Heart left ventricle (tissue), 16 donors: ENCODE measurements at regions not wholly inside any gene's neighbourhood (a gene's known extent, or its start where the extent isn't known, plus 50 kb on each side); places are given as distances from the start of the nearest gene placed in this dataset.

Experiments
- ATAC-seq, 4 donors: fragments of 200-7000 bp; cut with Tn5 transposase; one replicate each; pipeline ENCODE4 v1.9.1; 2020 to 2022; ENCODE audit warnings: moderate library complexity in 4 of 4, mild to moderate bottlenecking in 3 of 4, moderate number of reproducible peaks in 1 of 4
- DNase-seq, 5 donors: peaks; one replicate each; pipeline ENCODE4 v3.0.0-alpha.2; 2020
- H3K27ac ChIP-seq, 12 donors: fragments of 200-600 bp; sonication (generic) in 4 of 12; one replicate each; pipeline versions ENCODE4 v1.5.0 to v1.8.0; 2016 to 2022; ENCODE audit warnings: mild to moderate bottlenecking in 2 of 12
- H3K27me3 ChIP-seq, 9 donors: fragments of 200-600 bp; sonication (generic) in 2 of 9; one replicate each; pipeline versions ENCODE4 v1.5.1 to v1.8.0; 2016 to 2022; ENCODE audit warnings: mild to moderate bottlenecking in 3 of 9
- H3K36me3 ChIP-seq, 9 donors: fragments of 200-600 bp; sonication (generic) in 2 of 9; one replicate each; pipeline versions ENCODE4 v1.5.0 to v1.8.0; 2018 to 2022; ENCODE audit warnings: mild to moderate bottlenecking in 2 of 9
- H3K4me1 ChIP-seq, 12 donors: fragments of 200-600 bp; sonication (generic) in 4 of 12; one replicate each; pipeline versions ENCODE4 v1.5.0 to v1.8.0; 2016 to 2022; ENCODE audit warnings: mild to moderate bottlenecking in 3 of 12
- H3K4me3 ChIP-seq, 12 donors: fragments of 200-600 bp; sonication (generic) in 4 of 12; one replicate each; pipeline versions ENCODE4 v1.5.0 to v1.8.0; 2017 to 2022; ENCODE audit warnings: mild to moderate bottlenecking in 9 of 12, moderate library complexity in 4 of 12
- H3K9me3 ChIP-seq, 12 donors: fragments of 200-600 bp; sonication (generic) in 4 of 12; one replicate each; pipeline versions ENCODE4 v1.5.0 to v1.8.0; 2016 to 2022; ENCODE audit warnings: mild to moderate bottlenecking in 1 of 12
- CTCF ChIP-seq, 12 donors: fragments of 200-600 bp; sonication (generic) in 4 of 12; IDR thresholded peaks; one replicate each; pipeline versions ENCODE4 v1.5.0 to v1.8.0; 2018 to 2022; ENCODE audit warnings: antibody characterized with exemption in 12 of 12, mild to moderate bottlenecking in 5 of 12
- POLR2A ChIP-seq, 2 donors: fragments of 450-650 bp; IDR thresholded peaks; one replicate each; pipeline ENCODE4 v1.6.1; 2017; ENCODE audit warnings: antibody characterized with exemption in 2 of 2, mild to moderate bottlenecking in 2 of 2, moderate library complexity in 2 of 2
- WGBS, 4 donors: extraction: QIAGEN DNeasy Blood & Tissue Kit in 2 of 4; methylation state at CpG; one replicate each; pipeline versions ENCODE4 v1.1.5 to v1.1.7; 2013 to 2018; 5-methylcytosine and 5-hydroxymethylcytosine counted together
- intact Hi-C, 10 donors: fragments of 100-400 bp; cut with DNase I; formaldehyde crosslinking; loops; one replicate each; pipeline versions ENCODE4 v1.11.1 to v1.14.2; 2022
- donor health status: ischemic (EF 13 %, LVEDD 7.1; RV severe dilation, severe dysfunction).
- donor health status: healthy with polysubstance abuse.
- donor health status: DM: no; HTN: yes; CAD: no.
- donor health status: DM: no; HTN: no; CAD: no.
- donor health status: ischemic (EF 25% LVEDD 6.9; RV normal size, moderate dysfunction).
- donor health status: ischemic (EF 25% LVEDD 5.7; RV mildly dilated, moderate dysfunction).
- donor health status: healthy.
- donor health status: DM: yes; HTN: yes; CAD: no.
- donor health status: ischemic (EF 35%, LVEDD 5.7; RV mildly dilated, moderate dysfunction).
- donor health status: nonischemic (EF 11% LVEDD 7.7; RV severe dilation, severe dysfunction).
- donor health status: DM: yes; HTN: yes; CAD: no.
- donor health status: PGD.
- donor health status: ischemic (EF 29% LVEDD 5.4; RV normal size, mild dysfunction).
- donor health status: nonischemic (EF 23%, LVEDD 6.1; RV moderate dilation, normal function).

- ATAC-seq (no peak), DNase-seq (no peak)
- H3K9me3 ChIP-seq: no peaks in the 10 kb centered on the region
- H3K27ac ChIP-seq: no peak overlapping the region
- 85 to 87% (median 86%) methylated on average over 5 of the region's 5 CpGs for WGBS, 4 donors
- H3K27me3 ChIP-seq: no peaks in the 10 kb centered on the region
- no peak for TF ChIP-seq CTCF (IDR thresholded peaks at IDR 0.05)
- TF ChIP-seq POLR2A (IDR thresholded peaks at IDR 0.05): no peak
- H3K36me3 ChIP-seq: no peaks in the 10 kb centered on the region
- H3K4me3 ChIP-seq: no peak overlapping the region
- peaks cover 0 to 37% (median 23%) of the 10 kb centered on the region in 12 donors for H3K4me1 ChIP-seq
- intact Hi-C loops: no loop called here
Observed at GRCh38 chr10:4198216-4198615, 413.2 kb upstream of the KLF6 start.

- no peak for TF ChIP-seq POLR2A (IDR thresholded peaks at IDR 0.05)
- H3K4me1 ChIP-seq: peaks cover 0 to 34% (median 23%) of the 10 kb centered on the region in 12 donors
- no peaks in the 10 kb centered on the region for H3K9me3 ChIP-seq
- peak overlapping the region in 11 of 12 donors; percentile 25 to 71 (median 62) for H3K27ac ChIP-seq
- ATAC-seq (no peak), DNase-seq (no peak)
- intact Hi-C loops: no loop called here
- H3K4me3 ChIP-seq: no peak overlapping the region
- no peaks in the 10 kb centered on the region for H3K36me3 ChIP-seq
- H3K27me3 ChIP-seq: no peaks in the 10 kb centered on the region
Observed at GRCh38 chr10:4197676-4198075, 412.7 kb upstream of the KLF6 start.

- no peak overlapping the region for H3K4me3 ChIP-seq
- TF ChIP-seq POLR2A (IDR thresholded peaks at IDR 0.05) (no peak), CTCF (IDR thresholded peaks at IDR 0.05) (no peak)
- H3K27ac ChIP-seq: peak overlapping the region; percentile 46 to 71 (median 64)
- WGBS, 4 donors: 3 to 12% (median 5%) methylated on average over 2 of the region's 2 CpGs
- DNase-seq: no peak
- H3K27me3 ChIP-seq: no peaks in the 10 kb centered on the region
- intact Hi-C loops: no loop called here
- no peaks in the 10 kb centered on the region for H3K36me3 ChIP-seq
- peak; percentile 58 to 84 (median 82) for ATAC-seq
- peaks cover 0 to 27% (median 23%) of the 10 kb centered on the region in 12 donors for H3K4me1 ChIP-seq
- H3K9me3 ChIP-seq: no peaks in the 10 kb centered on the region
Observed at GRCh38 chr10:4196771-4197390, 411.9 kb upstream of the KLF6 start.

GRCh38 chr10:4196183-4196582 is 411.2 kb upstream of the KLF6 start:
- no peaks in the 10 kb centered on the region for H3K9me3 ChIP-seq
- ATAC-seq (peak in 1 of 4 donors; percentile 17), DNase-seq (no peak)
- H3K4me1 ChIP-seq: peaks cover 0 to 27% (median 22%) of the 10 kb centered on the region in 12 donors
- TF ChIP-seq POLR2A (IDR thresholded peaks at IDR 0.05): no peak
- no peak for TF ChIP-seq CTCF (IDR thresholded peaks at IDR 0.05)
- intact Hi-C loops: no loop called here
- no peak overlapping the region for H3K4me3 ChIP-seq
- 79 to 88% (median 86%) methylated on average over 3 of the region's 3 CpGs for WGBS, 4 donors
- H3K36me3 ChIP-seq: no peaks in the 10 kb centered on the region
- peak overlapping the region in 11 of 12 donors; percentile 46 to 71 (median 65) for H3K27ac ChIP-seq
- H3K27me3 ChIP-seq: no peaks in the 10 kb centered on the region

GRCh38 chr10:4195213-4195612 is 410.2 kb upstream of the KLF6 start:
- WGBS, 4 donors: 97 to 99% (median 98%) methylated on average over 14 of the region's 14 CpGs
- no peak for DNase-seq
- no peaks in the 10 kb centered on the region for H3K9me3 ChIP-seq
- no peaks in the 10 kb centered on the region for H3K36me3 ChIP-seq
- TF ChIP-seq CTCF (IDR thresholded peaks at IDR 0.05) (no peak), POLR2A (IDR thresholded peaks at IDR 0.05) (no peak)
- H3K4me1 ChIP-seq: peaks cover 0 to 27% (median 22%) of the 10 kb centered on the region in 12 donors
- ATAC-seq: no peak
- no peak overlapping the region for H3K4me3 ChIP-seq
- no peak overlapping the region for H3K27ac ChIP-seq
- H3K27me3 ChIP-seq: no peaks in the 10 kb centered on the region
- intact Hi-C loops: no loop called here
